OCI-LY3 (cell line): ENCODE measurements at regions not wholly inside any gene's neighbourhood (a gene's known extent, or its start where the extent isn't known, plus 50 kb on each side); places are given as distances from the start of the nearest gene placed in this dataset.

Experiments used
- H2AFZ ChIP-seq: fragments of 200-600, 300-600 bp; shearing (Covaris generic); 2 replicates; pipeline ENCODE4 v1.6.0; 2014; ENCODE audit warnings: antibody characterized with exemption, low read depth, low read length
- H3K27ac ChIP-seq: fragments of 200-600, 300-600 bp; sonication (generic); 2 replicates; pipeline ENCODE4 v1.5.1; 2014; ENCODE audit warnings: mild to moderate bottlenecking, low read length, moderate library complexity, mixed read lengths
- H3K27me3 ChIP-seq: fragments of 200-600, 300-600 bp; sonication (generic); 2 replicates; pipeline ENCODE4 v1.6.1; 2014; ENCODE audit warnings: low read depth, low read length, mixed read lengths
- H3K36me3 ChIP-seq: fragments of 200-600, 300-600 bp; sonication (generic); replicated peaks from 2 replicates; pipeline ENCODE3; 2014; ENCODE audit warnings: low read depth, low read length, mixed read lengths
- H3K4me1 ChIP-seq: fragments of 300-600, 200-600 bp; sonication (generic); 2 replicates; pipeline ENCODE4 v1.6.1; 2014; ENCODE audit warnings: low read length, mixed read lengths
- H3K4me2 ChIP-seq: fragments of 200-600, 300-600 bp; sonication (generic); 2 replicates; pipeline ENCODE4 v1.6.1; 2014; ENCODE audit warnings: low read length, mixed read lengths
- H3K4me3 ChIP-seq: fragments of 300-600, 200-600 bp; sonication (generic); 2 replicates; pipeline ENCODE4 v1.5.1; 2014; ENCODE audit warnings: antibody characterized with exemption, mild to moderate bottlenecking, low read length, moderate library complexity
- H3K79me2 ChIP-seq: fragments of 300-600, 200-600 bp; shearing (Covaris generic); 2 replicates; pipeline ENCODE4 v1.6.1; 2014; ENCODE audit warnings: mild to moderate bottlenecking, low read length, mixed read lengths
- H3K9ac ChIP-seq: fragments of 300-600, 200-600 bp; shearing (Covaris generic); 2 replicates; pipeline ENCODE4 v1.6.0; 2014; ENCODE audit warnings: mild to moderate bottlenecking, low read length, moderate library complexity
- H3K9me3 ChIP-seq: fragments of 200-600, 300-600 bp; shearing (Covaris generic); 2 replicates; pipeline ENCODE4 v1.6.1; 2014; ENCODE audit warnings: low read length, mixed read lengths; ENCODE audit not compliant: insufficient read depth
- H4K20me1 ChIP-seq: fragments of 200-600, 300-600 bp; sonication (generic); 2 replicates; pipeline ENCODE4 v1.6.1; 2016; ENCODE audit warnings: low read length, mixed read lengths; ENCODE audit not compliant: insufficient read depth
- EZH2phosphoT487 ChIP-seq: fragments of 200-600 bp; shearing (Covaris generic); IDR thresholded peaks from 2 replicates; pipeline ENCODE4 v1.6.1; 2018; ENCODE audit warnings: antibody characterized with exemption, mixed run types, low read depth
- TF ChIP-seq, protein P1 (sequence below): fragments of 200-600, 300-600 bp; sonication (generic); IDR thresholded peaks from 2 replicates; pipeline ENCODE4 v1.5.1; 2014; ENCODE audit warnings: antibody characterized with exemption, low read length, low read depth

DNA sequence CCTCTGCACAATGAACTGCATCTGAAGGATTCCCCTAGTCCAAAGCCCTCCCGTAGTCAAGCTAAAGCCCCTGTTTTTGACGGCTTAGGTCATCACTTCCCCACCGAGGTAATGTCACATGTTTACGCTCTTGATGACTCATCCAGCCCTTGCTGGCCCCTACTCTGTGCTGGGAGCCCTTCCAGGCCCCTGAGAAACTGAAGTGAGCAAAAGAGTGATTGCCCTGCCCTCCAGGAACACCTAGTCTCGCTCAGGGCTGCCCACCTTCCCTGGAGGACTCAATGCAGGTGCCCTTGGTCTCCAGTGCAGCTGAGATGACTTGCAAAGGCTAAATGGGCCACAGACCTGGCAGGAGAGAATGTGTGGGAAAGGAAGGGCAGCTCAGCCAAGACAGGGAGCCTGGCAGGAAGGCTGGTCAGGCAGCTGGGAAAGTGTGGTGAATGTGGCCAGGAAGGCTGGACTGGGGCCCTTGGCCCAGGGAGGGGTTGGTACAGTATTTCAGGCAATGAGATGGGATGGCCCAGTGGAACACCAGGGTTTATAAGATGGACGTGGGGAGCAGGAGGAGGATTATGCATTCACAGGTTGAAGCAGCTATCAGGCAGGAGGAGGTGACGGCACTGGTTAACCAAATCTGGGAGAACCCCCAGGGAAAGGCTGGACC lies 345.6 kb downstream of the NPHP4 start:
- Histone ChIP-seq H3K4me1 (no peaks in the 10 kb centered on the region), H2AFZ (no peak overlapping the region), H3K36me3 (no peaks in the 10 kb centered on the region), H3K27ac (no peak overlapping the region), H3K27me3 (no peaks in the 10 kb centered on the region), H3K4me3 (no peak overlapping the region), H3K9me3 (no peaks in the 10 kb centered on the region), H4K20me1 (no peaks in the 10 kb centered on the region), H3K79me2 (no peaks in the 10 kb centered on the region), H3K4me2 (no peak overlapping the region), H3K9ac (no peak overlapping the region)
- TF ChIP-seq, protein P1, sequence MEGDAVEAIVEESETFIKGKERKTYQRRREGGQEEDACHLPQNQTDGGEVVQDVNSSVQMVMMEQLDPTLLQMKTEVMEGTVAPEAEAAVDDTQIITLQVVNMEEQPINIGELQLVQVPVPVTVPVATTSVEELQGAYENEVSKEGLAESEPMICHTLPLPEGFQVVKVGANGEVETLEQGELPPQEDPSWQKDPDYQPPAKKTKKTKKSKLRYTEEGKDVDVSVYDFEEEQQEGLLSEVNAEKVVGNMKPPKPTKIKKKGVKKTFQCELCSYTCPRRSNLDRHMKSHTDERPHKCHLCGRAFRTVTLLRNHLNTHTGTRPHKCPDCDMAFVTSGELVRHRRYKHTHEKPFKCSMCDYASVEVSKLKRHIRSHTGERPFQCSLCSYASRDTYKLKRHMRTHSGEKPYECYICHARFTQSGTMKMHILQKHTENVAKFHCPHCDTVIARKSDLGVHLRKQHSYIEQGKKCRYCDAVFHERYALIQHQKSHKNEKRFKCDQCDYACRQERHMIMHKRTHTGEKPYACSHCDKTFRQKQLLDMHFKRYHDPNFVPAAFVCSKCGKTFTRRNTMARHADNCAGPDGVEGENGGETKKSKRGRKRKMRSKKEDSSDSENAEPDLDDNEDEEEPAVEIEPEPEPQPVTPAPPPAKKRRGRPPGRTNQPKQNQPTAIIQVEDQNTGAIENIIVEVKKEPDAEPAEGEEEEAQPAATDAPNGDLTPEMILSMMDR, result no peak
- TF ChIP-seq EZH2phosphoT487, result no peak

DNA sequence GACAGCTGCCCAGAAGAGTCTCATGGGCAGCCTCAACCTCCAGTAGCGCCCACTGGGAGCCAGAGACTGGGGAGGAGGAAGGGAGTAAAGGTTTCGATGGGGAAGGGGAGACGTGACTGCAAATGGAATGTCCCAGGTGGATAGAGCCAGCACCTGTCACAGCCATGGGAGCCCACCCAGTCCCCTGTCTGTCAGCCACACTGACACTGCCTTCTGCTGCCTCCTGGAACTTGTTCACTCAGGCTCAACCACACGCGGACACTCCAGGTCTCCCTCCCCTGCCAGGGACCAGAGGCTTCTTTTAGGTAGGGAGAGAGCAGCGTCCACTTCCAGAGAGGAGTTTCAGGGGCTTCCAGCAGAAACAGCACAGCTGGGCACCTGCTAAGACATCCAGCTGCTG lies 346.3 kb downstream of the NPHP4 start:
- H3K4me1 ChIP-seq, result no peaks in the 10 kb centered on the region
- H2AFZ ChIP-seq, result no peak overlapping the region
- H3K79me2 ChIP-seq, result no peaks in the 10 kb centered on the region
- H4K20me1 ChIP-seq, result no peaks in the 10 kb centered on the region
- no peak overlapping the region for H3K4me2 ChIP-seq
- no peak for TF ChIP-seq EZH2phosphoT487
- no peaks in the 10 kb centered on the region for H3K36me3 ChIP-seq
- no peak overlapping the region for H3K27ac ChIP-seq
- H3K9me3 ChIP-seq, result no peaks in the 10 kb centered on the region
- H3K4me3 ChIP-seq, result no peak overlapping the region
- H3K27me3 ChIP-seq, result no peaks in the 10 kb centered on the region
- H3K9ac ChIP-seq, result no peak overlapping the region

DNA sequence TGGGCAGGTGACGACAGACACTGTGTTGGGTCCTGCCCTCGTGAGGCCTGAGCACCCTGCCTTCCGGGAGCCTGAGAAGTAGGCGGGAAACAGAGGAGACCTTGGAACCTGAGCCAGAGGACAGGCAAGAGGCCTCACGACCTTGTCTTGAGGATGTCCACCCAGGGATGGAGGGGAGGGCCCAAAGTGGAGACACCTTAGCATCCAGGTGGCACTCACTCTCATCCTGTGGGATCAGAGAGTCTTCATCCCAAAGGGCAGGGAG lies 347.2 kb downstream of the NPHP4 start:
- no peak for TF ChIP-seq EZH2phosphoT487
- TF ChIP-seq, protein P1, result no peak
- Histone ChIP-seq H3K9ac (no peak overlapping the region), H3K4me3 (no peak overlapping the region), H3K27me3 (no peaks in the 10 kb centered on the region), H3K36me3 (no peaks in the 10 kb centered on the region), H3K27ac (no peak overlapping the region), H3K9me3 (no peaks in the 10 kb centered on the region), H3K4me2 (no peak overlapping the region), H3K79me2 (no peaks in the 10 kb centered on the region), H2AFZ (no peak overlapping the region), H4K20me1 (no peaks in the 10 kb centered on the region), H3K4me1 (no peaks in the 10 kb centered on the region)

DNA sequence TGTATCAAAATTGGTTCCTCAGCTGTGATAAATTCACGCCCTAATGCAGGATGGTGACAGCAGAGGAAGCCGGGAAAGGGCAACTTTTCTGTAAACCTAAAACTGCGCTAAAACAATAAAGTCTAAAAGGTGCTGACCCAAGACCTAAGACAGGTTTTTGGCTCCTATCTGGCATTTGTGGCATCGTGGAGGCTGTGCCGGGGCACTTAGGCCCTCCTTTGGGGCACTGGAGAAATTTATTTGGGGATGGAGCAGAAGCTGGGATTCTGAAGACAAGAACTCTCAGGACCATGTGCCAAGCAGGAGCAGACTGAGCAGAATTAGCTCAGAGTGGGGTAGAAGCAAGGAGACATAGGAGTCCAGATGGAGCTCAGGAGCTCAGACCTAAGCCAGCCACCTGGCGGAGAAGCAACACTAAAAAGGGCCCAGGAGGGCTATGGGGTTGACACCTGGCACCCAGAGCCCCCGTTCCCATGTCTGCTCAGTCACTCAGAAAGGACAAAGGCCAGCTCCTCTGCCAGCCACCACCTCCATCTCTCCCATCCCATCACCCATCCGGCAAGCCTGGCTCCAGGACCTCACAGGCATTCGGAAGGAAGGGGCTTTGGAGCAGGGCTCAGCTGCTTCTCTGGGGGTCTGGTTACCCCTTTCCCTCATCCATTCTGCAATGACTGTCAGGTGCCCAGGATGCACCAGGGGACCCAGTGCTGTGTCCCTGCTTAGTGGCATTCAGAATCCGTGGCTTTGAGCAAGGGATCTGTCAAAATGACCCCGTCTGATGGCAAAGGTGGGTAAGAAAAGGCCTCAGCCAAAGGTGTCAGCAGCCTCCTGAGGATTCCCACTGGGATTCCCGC lies 347.7 kb downstream of the NPHP4 start:
- Histone ChIP-seq H3K9me3 (no peaks in the 10 kb centered on the region), H3K36me3 (no peaks in the 10 kb centered on the region), H3K4me2 (no peak overlapping the region), H3K4me1 (no peaks in the 10 kb centered on the region), H4K20me1 (no peaks in the 10 kb centered on the region), H3K27me3 (no peaks in the 10 kb centered on the region), H2AFZ (no peak overlapping the region), H3K9ac (no peak overlapping the region), H3K27ac (no peak overlapping the region), H3K79me2 (no peaks in the 10 kb centered on the region), H3K4me3 (no peak overlapping the region)
- TF ChIP-seq, protein P1, result no peak
- TF ChIP-seq EZH2phosphoT487, result no peak
